ENCODE measurements at regions not wholly inside any gene's neighbourhood (a gene's known extent, or its start where the extent isn't known, plus 50 kb on each side); places are given as distances from the start of the nearest gene placed in this dataset.

DNA sequence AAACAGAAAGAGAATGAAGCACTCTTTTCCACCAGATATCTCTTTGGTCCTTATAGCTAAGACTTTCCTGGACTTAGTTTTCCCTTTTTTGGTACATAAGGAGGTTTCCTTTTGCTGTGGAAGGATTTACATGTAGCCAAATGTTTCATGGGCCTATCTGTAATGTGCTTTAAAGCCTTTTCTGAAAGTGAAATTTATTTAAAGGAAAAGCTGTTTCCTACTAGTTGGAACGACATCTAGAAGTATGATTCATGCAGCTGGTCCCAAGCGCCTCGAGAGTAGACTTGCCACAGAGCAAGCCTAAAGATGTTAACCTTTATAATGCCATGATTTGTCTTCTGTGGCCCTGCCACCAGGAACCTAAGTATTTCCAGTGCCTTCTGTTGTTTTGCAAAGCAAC lies 390.3 kb downstream of the DLEU7 start:
- H3K79me2 ChIP-seq (ENCODE audit: control insufficient read depth, insufficient read depth, low read length): no peaks in the 10 kb centered on the region
- no peaks in the 10 kb centered on the region for H3K9me3 ChIP-seq (ENCODE audit: control insufficient read depth, insufficient read depth, low read depth, low read length)
- peak in 1 of 2 donors; percentile 30 for DNase-seq (ENCODE audit: low read depth in 2 of 2)
- H2AFZ ChIP-seq (ENCODE audit: low read length): no peak overlapping the region
- H3K36me3 ChIP-seq (ENCODE audit: control insufficient read depth, insufficient read depth, low read length): no peaks in the 10 kb centered on the region
- no peaks in the 10 kb centered on the region for H4K20me1 ChIP-seq (ENCODE audit: control insufficient read depth, extremely low read depth, insufficient read depth, low read length)
- H3K4me1 ChIP-seq (ENCODE audit: control insufficient read depth, extremely low read depth, insufficient read depth, low read length): no peaks in the 10 kb centered on the region
- no peak for TF ChIP-seq EZH2 (IDR thresholded peaks at IDR 0.05; ENCODE audit: low read length, missing control alignments)
- TF ChIP-seq, protein P1, sequence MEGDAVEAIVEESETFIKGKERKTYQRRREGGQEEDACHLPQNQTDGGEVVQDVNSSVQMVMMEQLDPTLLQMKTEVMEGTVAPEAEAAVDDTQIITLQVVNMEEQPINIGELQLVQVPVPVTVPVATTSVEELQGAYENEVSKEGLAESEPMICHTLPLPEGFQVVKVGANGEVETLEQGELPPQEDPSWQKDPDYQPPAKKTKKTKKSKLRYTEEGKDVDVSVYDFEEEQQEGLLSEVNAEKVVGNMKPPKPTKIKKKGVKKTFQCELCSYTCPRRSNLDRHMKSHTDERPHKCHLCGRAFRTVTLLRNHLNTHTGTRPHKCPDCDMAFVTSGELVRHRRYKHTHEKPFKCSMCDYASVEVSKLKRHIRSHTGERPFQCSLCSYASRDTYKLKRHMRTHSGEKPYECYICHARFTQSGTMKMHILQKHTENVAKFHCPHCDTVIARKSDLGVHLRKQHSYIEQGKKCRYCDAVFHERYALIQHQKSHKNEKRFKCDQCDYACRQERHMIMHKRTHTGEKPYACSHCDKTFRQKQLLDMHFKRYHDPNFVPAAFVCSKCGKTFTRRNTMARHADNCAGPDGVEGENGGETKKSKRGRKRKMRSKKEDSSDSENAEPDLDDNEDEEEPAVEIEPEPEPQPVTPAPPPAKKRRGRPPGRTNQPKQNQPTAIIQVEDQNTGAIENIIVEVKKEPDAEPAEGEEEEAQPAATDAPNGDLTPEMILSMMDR (conservative IDR thresholded peaks at IDR 0.05 in 1 of 2, IDR thresholded peaks at IDR 0.05 in 1 of 2; ENCODE audit: low read depth in 1 of 2, low read length in 2 of 2): no peak
- H3K27ac ChIP-seq (ENCODE audit: insufficient read depth, low read length): no peak overlapping the region
- no peaks in the 10 kb centered on the region for H3K27me3 ChIP-seq (ENCODE audit: control insufficient read depth, insufficient read depth, low read length)
- peak overlapping the region; percentile 26 for H3K4me2 ChIP-seq (ENCODE audit: extremely low read depth, insufficient read depth, low read length)
- H3K4me3 ChIP-seq (replicated peaks in 1 of 4; ENCODE audit: control extremely low read depth in 1 of 4, insufficient read depth in 1 of 4, low read depth in 3 of 4, low read length in 4 of 4): no peak overlapping the region
- no peak overlapping the region for H3K9ac ChIP-seq (ENCODE audit: insufficient read depth, low read length)

DNA sequence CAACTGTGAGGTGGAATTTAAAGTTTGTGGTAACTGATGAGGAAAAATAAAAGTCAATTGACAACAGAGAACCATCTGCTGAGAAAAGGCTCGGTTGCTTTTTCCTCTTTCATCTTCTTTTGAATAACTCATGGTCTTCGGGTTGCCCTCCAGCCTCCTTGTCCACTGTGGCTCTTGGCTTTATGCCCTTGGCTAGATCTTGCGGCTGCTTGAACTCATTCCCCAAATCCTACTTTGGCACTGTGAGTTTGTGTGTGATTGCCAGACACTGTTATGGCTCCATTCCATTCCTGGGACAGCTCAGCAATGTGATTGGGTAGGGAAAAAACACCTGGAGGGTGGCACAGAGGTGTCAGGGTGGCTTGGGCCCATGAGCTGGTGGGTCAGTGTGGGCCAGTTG lies 387.4 kb downstream of the DLEU7 start:
- Histone ChIP-seq H3K4me1 (ENCODE audit: control insufficient read depth, extremely low read depth, insufficient read depth, low read length) (no peaks in the 10 kb centered on the region), H2AFZ (ENCODE audit: low read length) (no peak overlapping the region), H3K27ac (ENCODE audit: insufficient read depth, low read length) (no peak overlapping the region), H3K36me3 (ENCODE audit: control insufficient read depth, insufficient read depth, low read length) (no peaks in the 10 kb centered on the region), H3K9me3 (ENCODE audit: control insufficient read depth, insufficient read depth, low read depth, low read length) (no peaks in the 10 kb centered on the region), H3K9ac (ENCODE audit: insufficient read depth, low read length) (no peak overlapping the region), H3K4me2 (ENCODE audit: extremely low read depth, insufficient read depth, low read length) (no peak overlapping the region), H3K27me3 (ENCODE audit: control insufficient read depth, insufficient read depth, low read length) (no peaks in the 10 kb centered on the region), H3K79me2 (ENCODE audit: control insufficient read depth, insufficient read depth, low read length) (no peaks in the 10 kb centered on the region), H4K20me1 (ENCODE audit: control insufficient read depth, extremely low read depth, insufficient read depth, low read length) (no peaks in the 10 kb centered on the region), H3K4me3 (replicated peaks in 1 of 4; ENCODE audit: control extremely low read depth in 1 of 4, insufficient read depth in 1 of 4, low read depth in 3 of 4, low read length in 4 of 4) (no peak overlapping the region)
- peak in 1 of 2 donors; percentile 55 for DNase-seq (ENCODE audit: low read depth in 2 of 2)
- TF ChIP-seq, protein P1 (conservative IDR thresholded peaks at IDR 0.05 in 1 of 2, IDR thresholded peaks at IDR 0.05 in 1 of 2; ENCODE audit: low read depth in 1 of 2, low read length in 2 of 2): no peak
- no peak for TF ChIP-seq EZH2 (IDR thresholded peaks at IDR 0.05; ENCODE audit: low read length, missing control alignments)

DNA sequence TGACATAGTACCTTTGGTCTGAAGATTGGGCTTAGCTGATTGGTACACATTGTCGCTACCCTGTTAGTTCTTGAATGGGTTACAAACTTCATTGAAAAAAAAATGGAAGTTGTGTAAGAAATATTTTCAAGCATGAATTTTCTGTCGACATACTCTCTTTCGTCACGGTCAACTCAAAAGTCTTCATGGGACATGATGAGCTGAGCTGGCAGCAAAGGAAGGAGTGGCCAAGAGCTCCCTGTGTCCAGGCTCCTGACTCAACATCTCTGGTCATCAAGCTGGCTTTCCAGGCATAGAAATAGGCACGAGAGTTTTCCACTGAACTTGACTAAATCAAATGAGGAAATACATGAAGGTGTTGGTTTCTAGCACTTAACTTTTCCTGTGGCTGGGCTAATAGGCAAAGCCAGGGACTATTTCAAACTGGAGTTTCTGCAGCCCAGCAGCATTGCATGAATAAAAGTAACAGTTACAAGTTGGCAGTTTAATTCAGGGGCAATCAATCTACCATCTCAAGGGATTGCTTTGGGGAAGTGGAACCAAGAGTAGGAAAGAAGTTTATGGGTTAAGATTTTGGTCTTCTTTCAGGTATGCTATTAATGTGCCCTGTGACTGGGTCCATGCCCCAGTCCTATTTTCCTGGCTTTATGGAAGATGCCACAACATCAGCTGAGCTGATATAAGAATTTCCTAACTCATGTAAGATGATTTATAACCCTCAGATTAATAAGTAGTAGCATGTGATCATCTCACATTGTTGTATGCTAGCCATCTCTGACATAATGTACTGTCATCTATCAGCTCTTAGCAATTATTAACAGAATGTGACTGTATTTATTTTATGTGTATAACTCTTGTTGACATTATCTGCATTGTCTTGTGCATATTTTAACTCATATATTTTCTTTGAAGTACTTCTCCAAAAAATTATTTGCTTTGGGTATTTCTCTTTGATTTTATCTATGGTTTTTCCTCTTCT lies 385.8 kb downstream of the DLEU7 start:
- H3K79me2 ChIP-seq (ENCODE audit: control insufficient read depth, insufficient read depth, low read length): no peaks in the 10 kb centered on the region
- DNase-seq (ENCODE audit: low read depth in 2 of 2): no peak

More for the DNA sequence above, 385.8 kb downstream of the DLEU7 start:
- TF ChIP-seq, protein P1 (conservative IDR thresholded peaks at IDR 0.05 in 1 of 2, IDR thresholded peaks at IDR 0.05 in 1 of 2; ENCODE audit: low read depth in 1 of 2, low read length in 2 of 2): no peak
- TF ChIP-seq EZH2 (IDR thresholded peaks at IDR 0.05; ENCODE audit: low read length, missing control alignments): no peak
- Histone ChIP-seq H2AFZ (ENCODE audit: low read length) (no peak overlapping the region), H3K27me3 (ENCODE audit: control insufficient read depth, insufficient read depth, low read length) (no peaks in the 10 kb centered on the region), H3K4me1 (ENCODE audit: control insufficient read depth, extremely low read depth, insufficient read depth, low read length) (no peaks in the 10 kb centered on the region), H3K9ac (ENCODE audit: insufficient read depth, low read length) (no peak overlapping the region), H3K27ac (ENCODE audit: insufficient read depth, low read length) (no peak overlapping the region), H3K4me2 (ENCODE audit: extremely low read depth, insufficient read depth, low read length) (no peak overlapping the region), H3K4me3 (replicated peaks in 1 of 4; ENCODE audit: control extremely low read depth in 1 of 4, insufficient read depth in 1 of 4, low read depth in 3 of 4, low read length in 4 of 4) (no peak overlapping the region), H3K9me3 (ENCODE audit: control insufficient read depth, insufficient read depth, low read depth, low read length) (no peaks in the 10 kb centered on the region), H3K36me3 (ENCODE audit: control insufficient read depth, insufficient read depth, low read length) (no peaks in the 10 kb centered on the region), H4K20me1 (ENCODE audit: control insufficient read depth, extremely low read depth, insufficient read depth, low read length) (no peaks in the 10 kb centered on the region)

Data from fibroblast of lung (primary cell).